GM21390 (cell line): ENCODE measurements at regions not wholly inside any gene's neighbourhood (a gene's known extent, or its start where the extent isn't known, plus 50 kb on each side); places are given as distances from the start of the nearest gene placed in this dataset.
"Not testable (repeated sequence)": the region's sequence is repeated elsewhere in the genome, so short reads cannot be mapped to it uniquely, and the experiment has no call there.

Source experiments
- ATAC-seq: cut with Tn5 transposase; IDR thresholded peaks from one replicate; pipeline ENCODE4 v1.9.1; 2021; ENCODE audit not compliant: unreplicated experiment

DNA sequence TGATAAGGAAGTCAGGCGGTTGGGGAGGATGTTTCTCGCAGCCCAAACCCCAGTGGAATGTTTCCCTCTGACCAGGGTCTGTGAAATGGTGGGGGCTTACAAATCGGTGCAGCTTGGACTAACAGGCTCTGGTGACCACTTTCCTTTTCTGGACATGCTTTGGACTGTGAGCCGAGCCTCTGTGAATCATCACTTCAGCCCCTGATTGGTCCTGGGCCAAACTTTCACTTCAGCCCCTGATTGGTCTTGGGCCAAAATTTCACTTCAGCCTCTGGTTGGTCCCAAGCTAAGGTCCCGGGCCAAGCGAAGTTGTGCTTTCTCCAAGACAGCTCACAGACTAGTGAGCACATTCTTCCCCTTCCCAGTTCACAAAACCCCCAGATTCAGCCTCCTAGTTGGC is 223.7 kb upstream of the ANKRD20A1 start:
- not testable (repeated sequence) for ATAC-seq

DNA sequence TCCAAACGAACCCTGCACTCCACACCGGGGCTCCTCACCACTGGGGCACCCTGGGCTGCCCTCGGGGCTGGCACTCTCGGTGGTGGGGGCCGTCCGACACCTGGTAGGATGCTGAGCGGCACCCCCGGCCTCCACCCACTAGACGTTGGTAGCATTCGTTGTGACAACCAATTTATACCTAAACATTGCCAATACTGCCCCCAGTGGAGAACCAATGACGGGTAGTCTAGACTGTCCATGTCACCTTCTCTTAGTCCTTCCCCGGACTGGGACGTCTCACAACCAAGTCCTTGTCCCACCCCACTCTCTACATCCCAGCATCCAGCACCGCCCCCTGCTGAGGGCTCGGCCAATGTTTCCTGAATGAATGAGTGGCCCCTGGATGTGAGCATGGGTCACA is 246.8 kb upstream of the ANKRD20A1 start:
- not testable (repeated sequence) for ATAC-seq

DNA sequence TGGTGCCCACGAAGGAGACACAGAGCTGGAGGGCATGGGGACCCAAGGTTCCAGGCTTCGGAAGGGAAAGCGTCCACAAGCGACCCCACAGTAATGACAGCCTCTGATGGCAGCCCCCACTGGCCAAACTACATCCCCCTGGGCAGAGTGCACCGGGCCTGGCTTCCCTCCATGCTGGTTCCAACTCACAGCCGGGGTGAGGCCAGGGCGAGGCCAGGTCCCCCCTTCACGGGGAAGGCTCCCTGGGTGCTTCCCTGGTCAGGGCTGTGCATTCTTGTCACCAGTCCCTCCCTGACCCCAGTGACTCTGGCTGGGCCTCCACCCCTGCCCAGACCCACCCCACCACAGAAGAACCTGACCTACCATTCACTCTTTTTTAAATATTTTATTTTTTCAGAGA is 248.9 kb upstream of the ANKRD20A1 start:
- not testable (repeated sequence) for ATAC-seq

DNA sequence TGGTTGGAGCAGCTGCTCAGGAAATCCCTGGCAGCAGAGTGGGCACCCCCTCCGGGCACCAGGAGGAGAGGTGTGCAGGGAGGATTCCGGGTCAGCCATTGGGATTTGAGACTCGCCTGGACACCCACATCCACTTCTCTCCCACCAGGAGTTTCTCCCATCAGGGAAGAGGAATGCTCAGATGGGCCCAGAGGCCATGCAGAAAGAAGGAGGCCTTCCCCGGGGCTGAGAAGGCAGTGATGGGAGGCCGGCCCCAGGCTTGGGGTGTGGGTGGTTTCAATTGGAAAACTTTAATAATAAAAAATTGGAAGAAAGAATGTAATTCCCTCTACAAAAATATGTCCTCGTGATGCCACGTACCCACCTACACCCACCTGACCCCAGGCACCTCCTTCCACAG is 249.3 kb upstream of the ANKRD20A1 start:
- not testable (repeated sequence) for ATAC-seq

DNA sequence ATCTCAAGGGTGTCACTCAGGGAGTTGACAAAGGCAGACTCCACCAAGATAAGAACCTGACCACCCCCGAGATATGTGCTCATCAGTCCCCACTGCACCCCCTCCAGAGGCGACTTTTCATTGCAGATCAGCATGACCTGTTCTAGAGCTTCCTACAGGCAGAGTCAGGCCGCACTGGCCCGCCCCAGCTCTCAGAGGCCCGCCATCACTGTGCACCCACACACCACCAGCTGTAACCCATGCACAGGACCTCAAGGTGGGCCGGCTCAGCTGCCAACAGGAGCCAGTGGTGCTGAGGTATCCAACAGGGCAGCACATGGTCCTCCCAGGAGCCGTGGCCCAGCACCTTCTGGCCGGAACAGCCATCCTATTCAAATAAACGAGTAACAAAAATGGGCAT is 253.6 kb upstream of the ANKRD20A1 start:
- not testable (repeated sequence) for ATAC-seq

DNA sequence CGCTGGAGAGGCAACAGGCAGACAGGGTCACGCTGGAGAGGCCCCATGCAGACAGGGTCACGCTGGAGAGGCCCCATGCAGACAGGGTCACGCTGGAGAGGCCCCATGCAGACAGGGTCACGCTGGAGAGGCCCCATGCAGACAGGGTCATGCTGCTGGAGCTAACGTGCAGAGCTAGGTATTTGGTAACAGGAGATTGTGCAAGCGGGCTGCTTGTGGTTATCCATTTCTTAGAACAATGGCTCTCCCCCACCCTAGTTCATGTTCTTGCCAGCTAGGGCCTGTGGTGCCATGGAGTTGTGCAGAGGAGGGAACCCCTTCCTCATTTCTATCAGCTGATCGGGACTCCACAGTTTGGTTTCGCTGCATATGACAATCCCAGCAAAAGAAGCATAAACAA is 255.1 kb upstream of the ANKRD20A1 start:
- not testable (repeated sequence) for ATAC-seq

DNA sequence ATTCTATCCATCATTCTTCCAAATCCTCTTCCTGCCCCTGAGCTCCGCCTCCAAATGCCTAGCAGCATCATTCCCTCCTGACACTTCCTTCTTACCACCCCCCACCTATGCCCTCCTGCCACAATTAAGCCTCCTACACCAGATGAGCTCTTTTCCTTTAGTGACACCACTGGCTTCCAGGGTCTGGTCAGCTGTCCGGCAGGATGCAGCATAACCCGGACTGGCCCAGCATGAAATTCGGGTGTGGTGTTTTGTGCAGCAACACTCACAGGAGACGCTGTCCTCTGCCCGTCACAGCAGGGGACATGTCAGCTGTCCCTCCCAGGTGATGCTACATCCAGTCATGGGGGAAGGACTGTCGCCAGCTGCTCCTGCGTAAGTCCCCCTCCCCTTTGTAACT is 266.3 kb upstream of the ANKRD20A1 start:
- not testable (repeated sequence) for ATAC-seq

DNA sequence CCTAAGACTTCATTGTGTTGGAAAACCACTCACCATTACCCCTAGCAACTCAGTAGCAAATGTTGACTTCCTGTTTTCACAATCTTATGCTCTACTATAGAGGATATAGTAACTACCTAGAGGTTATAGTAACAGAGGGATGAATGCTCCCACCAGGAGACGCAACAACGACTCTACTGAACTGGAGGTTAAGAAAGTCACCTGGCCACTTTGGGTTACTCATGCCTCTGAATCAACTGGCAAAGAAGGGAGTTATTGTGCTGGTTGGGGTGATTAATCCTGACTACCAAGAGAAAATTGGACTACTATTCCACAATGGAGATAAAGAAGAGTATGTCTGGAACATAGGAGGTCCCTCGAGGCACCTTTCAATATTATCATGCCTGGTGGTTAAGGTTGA is 302.9 kb upstream of the ANKRD20A1 start:
- not testable (repeated sequence) for ATAC-seq

DNA sequence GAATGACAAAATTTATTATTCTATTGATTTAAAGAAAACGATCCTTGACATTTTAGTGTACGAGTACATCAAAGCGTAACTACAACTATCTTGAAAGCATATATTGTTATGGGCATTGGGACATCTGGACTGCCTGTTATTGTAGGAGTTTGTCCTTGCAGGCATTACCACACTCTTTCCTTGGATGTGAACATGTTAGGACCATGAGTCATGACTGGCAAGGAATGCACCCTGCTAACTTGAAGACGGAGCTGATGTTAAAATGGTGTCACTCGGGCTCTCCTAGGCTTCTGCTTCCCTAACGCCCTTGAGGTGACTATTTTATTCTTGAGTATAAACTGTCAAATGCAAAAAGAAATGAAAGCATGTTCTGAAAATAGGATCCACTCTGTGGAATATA is 308.7 kb upstream of the ANKRD20A1 start:
- not testable (repeated sequence) for ATAC-seq

DNA sequence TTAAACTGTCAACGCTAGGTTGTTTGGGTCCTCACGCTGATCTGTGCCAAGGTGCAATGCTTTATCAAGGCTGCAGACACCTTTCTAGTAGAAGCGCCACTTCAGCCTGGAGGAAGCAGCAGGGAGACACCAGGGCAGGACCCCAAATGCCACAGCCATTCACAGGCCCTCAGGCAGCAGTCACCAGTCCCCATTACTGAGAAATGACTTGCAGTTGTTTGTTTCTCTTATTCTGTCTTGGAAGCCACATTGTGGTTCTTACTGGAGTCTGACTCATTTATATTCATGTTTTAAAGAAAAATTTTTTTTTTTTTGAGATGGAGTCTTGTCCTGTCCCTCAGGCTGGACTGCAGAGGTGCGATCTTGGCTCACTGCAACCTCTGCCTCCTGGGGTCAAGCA is 328.9 kb upstream of the ANKRD20A1 start:
- ATAC-seq = not testable (repeated sequence)

DNA sequence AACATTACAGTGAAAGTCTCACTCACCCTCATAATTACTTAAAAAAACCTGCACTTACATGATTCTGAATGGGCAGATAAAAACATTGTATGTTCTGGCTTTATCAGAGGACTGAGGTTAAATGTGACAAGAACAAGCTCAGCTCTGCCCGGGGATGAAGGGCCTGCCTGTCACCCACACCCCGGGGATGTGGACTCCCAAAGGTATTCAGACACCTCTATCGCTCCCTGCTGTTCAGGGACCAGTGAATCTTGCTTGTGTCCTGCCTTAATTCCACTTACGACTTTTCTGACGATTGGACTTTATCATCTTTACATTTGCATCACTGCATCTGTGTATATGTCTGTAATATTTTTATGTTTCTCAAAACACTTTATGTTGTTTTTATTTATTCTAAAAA is 341.8 kb upstream of the ANKRD20A1 start:
- not testable (repeated sequence) for ATAC-seq

DNA sequence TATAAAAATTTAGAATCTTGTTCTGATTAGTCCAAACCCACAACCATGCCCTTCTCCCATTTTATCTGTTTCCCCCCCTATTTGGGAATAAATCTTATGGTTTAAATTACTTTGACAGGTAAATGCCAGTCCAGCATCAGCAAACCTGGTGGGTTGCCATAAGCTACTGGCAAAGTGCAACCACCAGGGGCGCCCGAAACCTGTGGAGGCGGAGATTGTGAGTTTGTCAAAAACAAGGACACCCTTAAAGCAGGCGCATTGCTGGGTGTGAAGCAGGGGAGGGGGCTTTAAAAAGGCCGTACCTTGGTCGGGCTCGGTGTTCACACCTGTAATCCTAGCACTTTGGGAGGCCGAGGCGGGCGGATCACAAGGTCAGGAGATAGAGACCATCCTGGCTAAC is 344.1 kb upstream of the ANKRD20A1 start:
- not testable (repeated sequence) for ATAC-seq

DNA sequence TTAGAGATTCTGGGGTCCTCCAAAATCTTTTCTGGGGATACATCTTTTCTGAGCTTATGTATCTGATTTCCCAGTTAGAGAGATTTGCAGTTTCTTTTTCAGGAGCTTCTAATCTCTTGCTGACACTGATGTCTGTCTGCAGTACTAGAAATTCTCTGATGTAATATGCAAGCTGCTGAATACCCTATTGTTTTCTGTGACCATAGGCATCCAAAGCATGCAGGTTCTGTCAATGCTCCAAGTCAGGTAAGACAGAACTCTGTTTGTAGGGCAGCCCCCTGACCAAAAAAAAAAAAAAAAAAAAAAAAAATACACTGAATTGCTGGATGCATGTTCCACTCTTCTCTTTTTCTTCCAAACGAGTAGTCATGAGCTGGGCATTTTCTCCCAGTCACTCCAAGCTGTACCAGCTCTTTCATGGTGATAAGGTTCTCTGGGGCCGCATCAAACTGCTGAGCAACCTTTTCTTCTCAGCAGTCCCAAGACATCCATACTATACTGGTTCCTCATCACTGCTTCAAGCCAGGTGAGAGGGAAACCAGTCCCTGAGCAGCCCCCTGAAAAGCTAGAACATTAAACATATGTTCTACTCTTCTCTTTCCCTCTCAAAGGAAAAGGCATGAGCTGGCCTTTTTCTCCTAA is 354.9 kb upstream of the ANKRD20A1 start:
- not testable (repeated sequence) for ATAC-seq

DNA sequence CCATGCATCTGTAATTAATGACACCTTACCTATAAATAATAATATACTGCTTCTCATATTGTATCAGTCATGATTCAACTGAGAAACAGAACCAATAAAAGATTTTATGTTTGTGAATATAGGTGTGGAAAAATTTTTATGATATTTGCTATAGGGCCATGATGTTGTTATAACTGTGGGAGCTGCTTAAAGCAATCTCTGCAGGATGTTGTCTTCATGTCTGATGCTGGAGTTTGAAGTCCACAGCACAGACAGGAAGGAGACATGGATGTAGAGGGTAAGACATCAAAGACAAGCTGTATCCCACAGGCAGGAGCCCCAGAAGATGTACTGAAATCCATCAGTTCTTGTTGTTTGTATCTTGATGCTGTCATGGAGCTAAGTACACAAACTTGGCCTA is 366.7 kb upstream of the ANKRD20A1 start:
- ATAC-seq = not testable (repeated sequence)

DNA sequence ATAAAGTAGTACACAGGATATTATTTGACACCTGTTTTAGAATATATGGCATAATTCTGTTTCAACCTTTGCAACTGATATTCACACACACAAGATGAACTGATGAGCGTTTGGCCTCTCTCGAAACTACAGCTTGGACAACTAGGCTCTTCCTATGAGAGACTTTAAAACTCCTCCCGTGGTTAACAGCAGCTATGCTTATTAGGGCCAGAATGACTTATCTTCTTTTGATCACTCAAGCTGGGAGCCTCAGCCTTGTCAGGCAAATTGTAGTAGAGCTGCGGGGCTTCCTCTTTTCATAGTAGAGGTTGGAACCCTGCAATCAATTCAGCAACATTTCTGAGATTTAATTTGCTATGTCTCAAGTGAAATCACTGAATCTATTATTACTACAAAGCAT is 381.3 kb upstream of the ANKRD20A1 start:
- not testable (repeated sequence) for ATAC-seq

DNA sequence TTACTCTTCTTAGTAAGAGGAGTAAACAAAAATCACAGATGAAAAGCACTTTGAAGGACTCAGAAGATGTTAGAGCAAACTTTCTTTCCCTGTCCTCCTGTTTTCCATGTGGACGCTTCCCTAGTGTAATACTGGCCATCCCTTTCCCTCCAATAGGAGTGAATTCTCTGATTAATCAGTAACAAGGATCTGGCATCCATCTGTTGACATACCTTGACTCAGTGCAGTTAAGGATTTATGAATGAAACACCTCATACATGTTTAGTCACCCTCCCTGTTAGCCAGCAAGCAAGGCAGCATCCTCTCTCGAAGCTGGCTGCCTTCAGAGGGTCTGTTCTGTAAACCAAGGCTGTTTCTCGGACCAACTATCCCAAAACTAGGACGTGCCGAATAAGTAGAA is 388.0 kb upstream of the ANKRD20A1 start:
- not testable (repeated sequence) for ATAC-seq

DNA sequence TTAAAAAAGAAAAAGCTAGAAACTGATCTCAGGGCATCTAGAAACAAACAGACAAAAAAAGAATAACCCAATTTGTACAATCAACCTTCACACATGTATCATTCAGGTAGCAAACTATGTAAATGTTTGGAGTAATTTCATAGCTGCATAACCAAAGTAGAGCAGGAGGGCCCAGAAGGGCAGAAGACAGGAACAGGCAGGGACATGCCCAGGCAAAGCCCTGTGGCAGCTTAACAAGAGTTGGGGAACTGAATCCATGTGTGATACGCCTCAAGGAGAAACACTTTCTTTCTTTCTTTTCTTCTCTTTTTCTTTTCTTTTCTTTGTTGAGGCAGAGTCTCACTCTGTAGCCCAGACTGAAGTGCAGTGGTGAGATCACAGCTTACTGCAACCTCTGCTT is 390.4 kb upstream of the ANKRD20A1 start:
- peak; percentile 76 for ATAC-seq

DNA sequence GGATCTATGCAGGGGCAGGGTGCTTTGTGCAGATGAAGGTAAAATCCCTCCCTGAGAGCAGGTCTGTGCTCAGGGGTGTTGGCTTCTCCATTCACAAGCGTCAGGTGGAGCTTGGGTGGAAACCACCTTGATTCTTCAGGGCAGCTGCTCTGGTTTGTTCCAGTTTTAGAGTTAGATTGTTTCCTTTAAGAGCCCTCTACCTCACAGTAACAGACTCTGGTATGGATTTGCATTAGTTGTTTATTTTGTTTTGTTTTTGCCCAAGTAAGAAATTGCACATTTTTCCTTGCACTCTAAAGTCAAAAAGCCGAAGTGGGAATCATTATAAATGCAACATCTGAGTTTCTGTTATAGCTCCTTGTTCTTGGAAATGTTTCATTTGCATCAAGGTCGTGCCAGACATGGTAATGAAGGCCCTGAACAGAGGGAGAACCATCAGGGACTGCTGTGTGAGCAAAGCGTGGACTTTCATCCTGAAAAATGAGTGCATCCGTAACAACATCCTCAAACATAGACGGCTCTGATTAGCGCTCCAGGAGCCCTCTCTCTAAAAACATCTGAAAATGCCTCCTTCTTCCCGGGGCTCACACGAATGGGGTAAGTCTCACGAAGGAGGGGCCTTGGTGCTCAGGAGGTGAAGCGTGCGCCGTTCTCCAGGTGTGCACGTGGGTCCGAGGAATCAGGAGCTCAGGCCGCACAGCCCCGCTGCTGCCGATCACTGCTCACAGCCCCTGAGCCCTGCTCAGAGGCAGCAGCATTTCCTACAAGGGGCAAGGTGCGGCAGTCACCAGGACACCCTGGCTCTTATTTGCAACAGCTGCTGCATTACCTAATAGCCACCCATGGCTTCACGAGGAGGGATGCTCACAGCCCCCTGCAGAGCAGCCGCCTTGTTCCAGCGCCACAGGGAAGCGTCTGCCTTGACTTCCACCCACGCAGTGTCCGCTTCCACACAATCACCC is 396.7 kb upstream of the ANKRD20A1 start:
- ATAC-seq = not testable (repeated sequence)

DNA sequence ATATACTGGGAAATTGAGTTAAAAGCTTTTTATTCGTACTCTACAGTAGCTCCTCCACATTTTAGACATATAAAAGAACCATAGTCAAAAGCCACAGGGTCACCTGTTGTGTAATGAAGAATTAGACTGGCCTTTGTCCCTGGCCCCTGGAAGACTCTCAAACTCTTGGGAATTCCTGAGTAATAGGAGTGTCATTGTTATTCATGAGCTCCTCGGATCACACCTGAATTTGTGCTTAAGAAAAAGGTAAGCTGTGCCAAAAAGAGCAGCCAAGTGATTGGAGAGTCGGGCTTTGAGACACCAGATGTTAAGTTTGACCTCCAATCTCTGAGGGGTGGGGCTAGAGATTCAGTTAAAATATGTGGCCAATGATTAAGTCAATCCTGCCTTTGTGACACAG is 405.8 kb upstream of the ANKRD20A1 start:
- not testable (repeated sequence) for ATAC-seq

DNA sequence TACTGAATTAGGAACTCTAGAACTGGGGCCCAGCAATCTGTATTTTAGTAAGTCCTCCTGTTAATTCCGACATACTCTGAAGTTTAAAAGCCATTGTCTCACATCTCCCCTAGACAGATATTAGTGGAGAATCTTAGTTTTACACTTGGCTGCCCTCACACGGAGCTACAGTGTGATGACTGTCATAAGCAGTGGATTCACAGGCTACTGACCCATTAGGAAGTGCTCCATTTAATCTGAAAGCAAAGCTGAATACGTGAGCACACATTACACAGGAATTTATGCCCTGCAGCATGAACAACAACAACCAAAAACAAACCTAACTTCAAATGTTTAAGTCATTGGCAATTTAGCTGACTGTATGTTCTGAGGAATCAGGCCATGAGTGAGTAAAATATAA is 416.4 kb upstream of the ANKRD20A1 start:
- ATAC-seq = not testable (repeated sequence)

DNA sequence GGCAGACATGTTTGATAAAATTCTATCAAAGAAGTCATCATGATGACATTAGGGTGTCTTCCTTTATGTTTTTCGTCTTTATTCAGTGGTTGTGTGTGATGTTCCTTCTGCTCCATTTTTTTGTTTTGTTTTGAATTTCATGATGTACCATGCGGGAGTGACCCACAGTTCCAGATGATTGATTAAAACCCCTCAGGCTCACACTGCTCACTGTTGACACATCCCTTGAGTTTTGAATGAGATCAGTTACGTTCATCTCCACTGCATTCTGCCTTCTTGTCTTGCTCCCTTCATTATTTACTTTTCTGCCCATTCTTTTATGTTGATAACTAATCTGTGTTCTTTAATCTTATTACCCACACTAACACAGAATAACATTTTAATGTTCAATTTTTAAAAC is 421.7 kb upstream of the ANKRD20A1 start:
- not testable (repeated sequence) for ATAC-seq

DNA sequence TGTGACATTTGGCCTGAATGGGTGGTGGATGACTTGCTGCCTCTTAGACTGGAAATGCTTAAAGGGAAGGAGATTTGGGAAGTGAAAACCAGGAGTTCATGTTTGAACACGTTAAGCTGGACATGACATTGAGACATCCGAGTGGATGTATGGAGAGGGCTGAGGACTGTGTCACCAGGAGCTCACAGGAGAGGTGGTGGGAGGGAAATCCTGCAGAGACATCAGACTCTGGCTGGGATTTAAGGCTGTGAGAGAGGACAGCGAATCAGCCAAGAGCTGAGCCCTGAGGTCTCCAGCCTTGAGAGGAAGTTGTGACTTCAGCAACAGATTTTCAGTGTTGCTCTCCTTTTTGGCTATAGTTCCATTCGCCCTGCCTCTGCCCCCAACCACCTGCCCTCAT is 432.5 kb upstream of the SPATA31A3 start:
- ATAC-seq = not testable (repeated sequence)
